ENCODE measurements at regions not wholly inside any gene's neighbourhood (a gene's known extent, or its start where the extent isn't known, plus 50 kb on each side); places are given as distances from the start of the nearest gene placed in this dataset.

GRCh38 chr2:129734343-129735034 lies 245.0 kb upstream of the RAB6C start:
- Histone ChIP-seq H3K9me2 (replicated peaks; ENCODE audit: insufficient read depth, low read length) (no peaks in the 10 kb centered on the region), H3K27ac (ENCODE audit: low read length) (no peak overlapping the region), H3K4me2 (ENCODE audit: low read depth, low read length) (no peak overlapping the region), H3K9me3 (replicated peaks; ENCODE audit: insufficient read depth, low read length) (no peaks in the 10 kb centered on the region), H3K9ac (ENCODE audit: low read length) (no peak overlapping the region), H3K4me3 (ENCODE audit: low read length) (no peak overlapping the region), H3F3A (ENCODE audit: insufficient read depth, low read length) (no peaks in the 10 kb centered on the region), H3K36me3 (replicated peaks; ENCODE audit: insufficient read depth, low read length) (no peaks in the 10 kb centered on the region), H3K27me3 (replicated peaks; ENCODE audit: insufficient read depth, low read length) (no peaks in the 10 kb centered on the region), H2AFZ (ENCODE audit: low read length) (no peak overlapping the region), H3K79me2 (ENCODE audit: low read length) (no peaks in the 10 kb centered on the region), H3K4me1 (ENCODE audit: low read length) (no peaks in the 10 kb centered on the region), H4K20me1 (ENCODE audit: insufficient read depth, low read length) (no peaks in the 10 kb centered on the region)
- TF ChIP-seq EZH2phosphoT487 (IDR thresholded peaks at IDR 0.05; ENCODE audit: low read length) (no peak), EZH2 (optimal IDR thresholded peaks at IDR 0.05; ENCODE audit: low read depth, low read length) (no peak)
- TF ChIP-seq, protein P1, sequence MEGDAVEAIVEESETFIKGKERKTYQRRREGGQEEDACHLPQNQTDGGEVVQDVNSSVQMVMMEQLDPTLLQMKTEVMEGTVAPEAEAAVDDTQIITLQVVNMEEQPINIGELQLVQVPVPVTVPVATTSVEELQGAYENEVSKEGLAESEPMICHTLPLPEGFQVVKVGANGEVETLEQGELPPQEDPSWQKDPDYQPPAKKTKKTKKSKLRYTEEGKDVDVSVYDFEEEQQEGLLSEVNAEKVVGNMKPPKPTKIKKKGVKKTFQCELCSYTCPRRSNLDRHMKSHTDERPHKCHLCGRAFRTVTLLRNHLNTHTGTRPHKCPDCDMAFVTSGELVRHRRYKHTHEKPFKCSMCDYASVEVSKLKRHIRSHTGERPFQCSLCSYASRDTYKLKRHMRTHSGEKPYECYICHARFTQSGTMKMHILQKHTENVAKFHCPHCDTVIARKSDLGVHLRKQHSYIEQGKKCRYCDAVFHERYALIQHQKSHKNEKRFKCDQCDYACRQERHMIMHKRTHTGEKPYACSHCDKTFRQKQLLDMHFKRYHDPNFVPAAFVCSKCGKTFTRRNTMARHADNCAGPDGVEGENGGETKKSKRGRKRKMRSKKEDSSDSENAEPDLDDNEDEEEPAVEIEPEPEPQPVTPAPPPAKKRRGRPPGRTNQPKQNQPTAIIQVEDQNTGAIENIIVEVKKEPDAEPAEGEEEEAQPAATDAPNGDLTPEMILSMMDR (IDR thresholded peaks at IDR 0.05; ENCODE audit: low read length), result no peak
- DNase-seq, result no peak

- TF ChIP-seq EZH2 (optimal IDR thresholded peaks at IDR 0.05; ENCODE audit: low read depth, low read length), result no peak
- no peak for TF ChIP-seq EZH2phosphoT487 (IDR thresholded peaks at IDR 0.05; ENCODE audit: low read length)
- TF ChIP-seq, protein P1 (IDR thresholded peaks at IDR 0.05; ENCODE audit: low read length), result no peak
- H3K9ac ChIP-seq (ENCODE audit: low read length), result no peak overlapping the region
- no peaks in the 10 kb centered on the region for H4K20me1 ChIP-seq (ENCODE audit: insufficient read depth, low read length)
- no peaks in the 10 kb centered on the region for H3K36me3 ChIP-seq (replicated peaks; ENCODE audit: insufficient read depth, low read length)
- H3F3A ChIP-seq (ENCODE audit: insufficient read depth, low read length), result no peaks in the 10 kb centered on the region
- no peaks in the 10 kb centered on the region for H3K79me2 ChIP-seq (ENCODE audit: low read length)
- no peak for DNase-seq
- H3K9me3 ChIP-seq (replicated peaks; ENCODE audit: insufficient read depth, low read length), result no peaks in the 10 kb centered on the region
- H3K27me3 ChIP-seq (replicated peaks; ENCODE audit: insufficient read depth, low read length), result no peaks in the 10 kb centered on the region
- no peak overlapping the region for H3K27ac ChIP-seq (ENCODE audit: low read length)
- H3K4me3 ChIP-seq (ENCODE audit: low read length), result no peak overlapping the region
- H2AFZ ChIP-seq (ENCODE audit: low read length), result no peak overlapping the region
- no peak overlapping the region for H3K4me2 ChIP-seq (ENCODE audit: low read depth, low read length)
- no peaks in the 10 kb centered on the region for H3K9me2 ChIP-seq (replicated peaks; ENCODE audit: insufficient read depth, low read length)
- H3K4me1 ChIP-seq (ENCODE audit: low read length), result no peaks in the 10 kb centered on the region
These were observed 243.9 kb upstream of the RAB6C start for GRCh38 chr2:129735576-129735975.

- Histone ChIP-seq H3K9me3 (replicated peaks; ENCODE audit: insufficient read depth, low read length) (no peaks in the 10 kb centered on the region), H3K36me3 (replicated peaks; ENCODE audit: insufficient read depth, low read length) (no peaks in the 10 kb centered on the region), H3K27me3 (replicated peaks; ENCODE audit: insufficient read depth, low read length) (no peaks in the 10 kb centered on the region), H2AFZ (ENCODE audit: low read length) (no peak overlapping the region), H3K9me2 (replicated peaks; ENCODE audit: insufficient read depth, low read length) (no peaks in the 10 kb centered on the region), H3K27ac (ENCODE audit: low read length) (no peak overlapping the region), H3K9ac (ENCODE audit: low read length) (no peak overlapping the region), H4K20me1 (ENCODE audit: insufficient read depth, low read length) (no peaks in the 10 kb centered on the region), H3K4me3 (ENCODE audit: low read length) (no peak overlapping the region), H3K4me1 (ENCODE audit: low read length) (no peaks in the 10 kb centered on the region), H3K4me2 (ENCODE audit: low read depth, low read length) (no peak overlapping the region), H3K79me2 (ENCODE audit: low read length) (no peaks in the 10 kb centered on the region), H3F3A (ENCODE audit: insufficient read depth, low read length) (no peaks in the 10 kb centered on the region)
- no peak for DNase-seq
- no peak for TF ChIP-seq EZH2 (optimal IDR thresholded peaks at IDR 0.05; ENCODE audit: low read depth, low read length)
- no peak for TF ChIP-seq EZH2phosphoT487 (IDR thresholded peaks at IDR 0.05; ENCODE audit: low read length)
- TF ChIP-seq, protein P1 (IDR thresholded peaks at IDR 0.05; ENCODE audit: low read length), result no peak
These were observed 241.6 kb upstream of the RAB6C start for GRCh38 chr2:129737660-129738527.
